ENCODE measurements at regions not wholly inside any gene's neighbourhood (a gene's known extent, or its start where the extent isn't known, plus 50 kb on each side); places are given as distances from the start of the nearest gene placed in this dataset.

DNA sequence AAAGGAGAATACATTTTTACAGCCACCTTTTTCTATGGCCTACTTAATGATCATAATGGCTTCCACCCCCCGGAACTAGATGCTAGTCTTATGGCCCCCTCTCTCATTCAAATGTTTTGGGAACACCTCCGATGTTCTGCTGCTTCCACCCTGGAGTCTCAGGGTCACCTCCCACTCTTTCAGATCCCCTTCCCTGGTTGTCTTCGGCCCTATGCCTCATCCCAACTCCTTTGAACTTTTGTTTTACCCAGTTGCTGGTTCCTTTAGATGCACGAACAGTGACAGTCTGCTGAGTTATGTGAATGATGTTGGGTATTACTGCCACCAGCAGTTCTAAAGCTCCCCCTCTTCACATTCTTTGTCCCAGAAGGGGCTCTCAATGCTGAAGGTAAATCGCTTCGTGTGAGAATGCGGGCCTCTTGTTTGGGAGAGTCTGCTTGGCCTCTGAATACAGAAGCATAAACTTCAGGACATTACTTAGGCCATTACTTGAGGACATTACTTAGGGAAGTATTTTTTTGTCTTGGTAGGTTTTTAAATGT, 309.1 kb downstream of the SOX4 start:
- no peak overlapping the region for H2AFZ ChIP-seq (ENCODE audit: low read length)
- H4K20me1 ChIP-seq (ENCODE audit: insufficient read depth, low read length, poor library complexity, severe bottlenecking): peaks cover 34% of the 10 kb centered on the region
- H3K27me3 ChIP-seq (ENCODE audit: insufficient read depth, low read length, poor library complexity, severe bottlenecking): no peaks in the 10 kb centered on the region
- H3K9ac ChIP-seq (ENCODE audit: low read depth, low read length, poor library complexity, severe bottlenecking): no peak overlapping the region
- H3K4me2 ChIP-seq (ENCODE audit: low read depth, low read length, poor library complexity, severe bottlenecking): no peak overlapping the region
- no peaks in the 10 kb centered on the region for H3K9me2 ChIP-seq (replicated peaks; ENCODE audit: low read depth, low read length)
- H3K9me3 ChIP-seq (ENCODE audit: insufficient read depth, low read depth, low read length): no peaks in the 10 kb centered on the region
- H3K79me2 ChIP-seq (ENCODE audit: insufficient read depth, low read length): peaks cover 83% of the 10 kb centered on the region
- H3K4me3 ChIP-seq (ENCODE audit: low read length, poor library complexity, severe bottlenecking): no peak overlapping the region
- TF ChIP-seq, protein P1, sequence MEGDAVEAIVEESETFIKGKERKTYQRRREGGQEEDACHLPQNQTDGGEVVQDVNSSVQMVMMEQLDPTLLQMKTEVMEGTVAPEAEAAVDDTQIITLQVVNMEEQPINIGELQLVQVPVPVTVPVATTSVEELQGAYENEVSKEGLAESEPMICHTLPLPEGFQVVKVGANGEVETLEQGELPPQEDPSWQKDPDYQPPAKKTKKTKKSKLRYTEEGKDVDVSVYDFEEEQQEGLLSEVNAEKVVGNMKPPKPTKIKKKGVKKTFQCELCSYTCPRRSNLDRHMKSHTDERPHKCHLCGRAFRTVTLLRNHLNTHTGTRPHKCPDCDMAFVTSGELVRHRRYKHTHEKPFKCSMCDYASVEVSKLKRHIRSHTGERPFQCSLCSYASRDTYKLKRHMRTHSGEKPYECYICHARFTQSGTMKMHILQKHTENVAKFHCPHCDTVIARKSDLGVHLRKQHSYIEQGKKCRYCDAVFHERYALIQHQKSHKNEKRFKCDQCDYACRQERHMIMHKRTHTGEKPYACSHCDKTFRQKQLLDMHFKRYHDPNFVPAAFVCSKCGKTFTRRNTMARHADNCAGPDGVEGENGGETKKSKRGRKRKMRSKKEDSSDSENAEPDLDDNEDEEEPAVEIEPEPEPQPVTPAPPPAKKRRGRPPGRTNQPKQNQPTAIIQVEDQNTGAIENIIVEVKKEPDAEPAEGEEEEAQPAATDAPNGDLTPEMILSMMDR (conservative IDR thresholded peaks at IDR 0.05; ENCODE audit: low read length): no peak
- no peak for TF ChIP-seq EZH2phosphoT487 (IDR thresholded peaks at IDR 0.05; ENCODE audit: borderline replicate concordance)
- H3K36me3 ChIP-seq (ENCODE audit: insufficient read depth, low read length): peaks cover 46% of the 10 kb centered on the region; the same call in 1 of the 2 replicates
- H3F3A ChIP-seq (ENCODE audit: low read depth): no peaks in the 10 kb centered on the region
- peaks cover 21% of the 10 kb centered on the region for H3K4me1 ChIP-seq (ENCODE audit: insufficient read depth, low read length, poor library complexity, severe bottlenecking)

DNA sequence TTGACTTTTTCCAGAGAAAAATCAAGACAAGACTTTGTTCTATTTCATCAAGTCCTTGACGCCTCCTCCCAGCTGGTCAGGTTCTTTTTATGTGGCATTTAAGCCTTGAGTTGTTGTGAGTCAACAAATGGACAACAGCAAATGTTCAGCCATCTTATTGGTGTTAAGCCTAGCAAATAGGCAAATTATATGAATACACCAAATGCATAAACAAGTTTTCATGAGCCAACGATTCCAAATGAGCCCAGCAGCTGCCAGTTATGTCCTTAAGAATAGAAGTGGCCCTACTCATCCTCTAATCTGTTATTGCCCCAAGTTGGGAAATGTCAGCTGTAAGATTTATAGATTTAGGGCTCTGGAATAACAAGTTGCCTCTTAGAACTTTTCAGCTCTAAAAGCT, 312.0 kb downstream of the SOX4 start:
- no peaks in the 10 kb centered on the region for H3K9me2 ChIP-seq (replicated peaks; ENCODE audit: low read depth, low read length)
- no peak overlapping the region for H2AFZ ChIP-seq (ENCODE audit: low read length)
- peaks cover 80% of the 10 kb centered on the region for H3K79me2 ChIP-seq (ENCODE audit: insufficient read depth, low read length)
- peaks cover 58% of the 10 kb centered on the region; the same call in 1 of the 2 replicates for H3K36me3 ChIP-seq (ENCODE audit: insufficient read depth, low read length)
- H3K4me1 ChIP-seq (ENCODE audit: insufficient read depth, low read length, poor library complexity, severe bottlenecking): peaks cover 23% of the 10 kb centered on the region
- H3F3A ChIP-seq (ENCODE audit: low read depth): no peaks in the 10 kb centered on the region
- no peak overlapping the region for H3K4me3 ChIP-seq (ENCODE audit: low read length, poor library complexity, severe bottlenecking)
- no peak overlapping the region for H3K9ac ChIP-seq (ENCODE audit: low read depth, low read length, poor library complexity, severe bottlenecking)
- no peaks in the 10 kb centered on the region for H3K27me3 ChIP-seq (ENCODE audit: insufficient read depth, low read length, poor library complexity, severe bottlenecking)
- H3K4me2 ChIP-seq (ENCODE audit: low read depth, low read length, poor library complexity, severe bottlenecking): no peak overlapping the region
- no peaks in the 10 kb centered on the region for H3K9me3 ChIP-seq (ENCODE audit: insufficient read depth, low read depth, low read length)
- peaks cover 31% of the 10 kb centered on the region for H4K20me1 ChIP-seq (ENCODE audit: insufficient read depth, low read length, poor library complexity, severe bottlenecking)
- TF ChIP-seq, protein P1 (conservative IDR thresholded peaks at IDR 0.05; ENCODE audit: low read length): no peak
- TF ChIP-seq EZH2phosphoT487 (IDR thresholded peaks at IDR 0.05; ENCODE audit: borderline replicate concordance): no peak

DNA sequence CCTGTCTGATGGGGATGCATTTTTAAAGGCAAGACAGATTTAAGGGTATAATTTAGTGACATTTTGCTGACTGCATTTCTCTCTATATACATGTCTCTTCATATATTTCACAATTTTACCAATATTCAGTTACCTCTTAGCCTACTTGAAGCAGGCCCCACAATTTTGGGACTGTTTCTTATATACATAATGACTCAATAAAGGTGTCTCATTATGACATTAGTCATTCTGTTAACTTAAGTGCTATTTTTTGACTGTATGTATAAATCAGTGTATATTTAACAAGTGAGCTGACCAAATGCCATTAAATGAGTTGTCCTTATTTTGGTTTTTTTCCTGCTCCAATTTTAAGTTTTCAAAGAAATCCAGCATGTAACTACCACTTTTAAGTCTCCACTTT, 313.3 kb downstream of the SOX4 start:
- no peak overlapping the region for H2AFZ ChIP-seq (ENCODE audit: low read length)
- no peak for TF ChIP-seq EZH2phosphoT487 (IDR thresholded peaks at IDR 0.05; ENCODE audit: borderline replicate concordance)
- TF ChIP-seq, protein P1 (conservative IDR thresholded peaks at IDR 0.05; ENCODE audit: low read length): no peak
- H3K79me2 ChIP-seq (ENCODE audit: insufficient read depth, low read length): peaks cover 84% of the 10 kb centered on the region

More for the DNA sequence above, 313.3 kb downstream of the SOX4 start:
- no peaks in the 10 kb centered on the region for H3F3A ChIP-seq (ENCODE audit: low read depth)
- no peaks in the 10 kb centered on the region for H3K9me2 ChIP-seq (replicated peaks; ENCODE audit: low read depth, low read length)
- no peak overlapping the region for H3K4me3 ChIP-seq (ENCODE audit: low read length, poor library complexity, severe bottlenecking)
- no peaks in the 10 kb centered on the region for H3K27me3 ChIP-seq (ENCODE audit: insufficient read depth, low read length, poor library complexity, severe bottlenecking)
- peaks cover 23% of the 10 kb centered on the region for H3K4me1 ChIP-seq (ENCODE audit: insufficient read depth, low read length, poor library complexity, severe bottlenecking)
- H3K36me3 ChIP-seq (ENCODE audit: insufficient read depth, low read length): peaks cover 63% of the 10 kb centered on the region
- no peak overlapping the region for H3K9ac ChIP-seq (ENCODE audit: low read depth, low read length, poor library complexity, severe bottlenecking)
- H3K9me3 ChIP-seq (ENCODE audit: insufficient read depth, low read depth, low read length): no peaks in the 10 kb centered on the region
- peaks cover 30% of the 10 kb centered on the region for H4K20me1 ChIP-seq (ENCODE audit: insufficient read depth, low read length, poor library complexity, severe bottlenecking)
- H3K4me2 ChIP-seq (ENCODE audit: low read depth, low read length, poor library complexity, severe bottlenecking): peak overlapping the region; percentile 38

Measured in Loucy (cell line).